Vagina (tissue), 2 donors: ENCODE measurements at regions not wholly inside any gene's neighbourhood (a gene's known extent, or its start where the extent isn't known, plus 50 kb on each side); places are given as distances from the start of the nearest gene placed in this dataset.

Experiments used
- POLR2A ChIP-seq, 2 donors: fragments of 450-650 bp; IDR thresholded peaks; one replicate each; pipeline ENCODE4 v1.6.1; 2017; ENCODE audit warnings: antibody characterized with exemption in 2 of 2, mild to moderate bottlenecking in 2 of 2, moderate library complexity in 2 of 2
- POLR2AphosphoS5 ChIP-seq, 2 donors: sonication (generic); formaldehyde crosslinking; IDR thresholded peaks; one replicate each; pipeline ENCODE4 v1.9.0; 2017; ENCODE audit warnings: antibody characterized with exemption in 2 of 2, mild to moderate bottlenecking in 2 of 2, low read depth in 1 of 2; ENCODE audit not compliant: insufficient read depth in 1 of 2

DNA sequence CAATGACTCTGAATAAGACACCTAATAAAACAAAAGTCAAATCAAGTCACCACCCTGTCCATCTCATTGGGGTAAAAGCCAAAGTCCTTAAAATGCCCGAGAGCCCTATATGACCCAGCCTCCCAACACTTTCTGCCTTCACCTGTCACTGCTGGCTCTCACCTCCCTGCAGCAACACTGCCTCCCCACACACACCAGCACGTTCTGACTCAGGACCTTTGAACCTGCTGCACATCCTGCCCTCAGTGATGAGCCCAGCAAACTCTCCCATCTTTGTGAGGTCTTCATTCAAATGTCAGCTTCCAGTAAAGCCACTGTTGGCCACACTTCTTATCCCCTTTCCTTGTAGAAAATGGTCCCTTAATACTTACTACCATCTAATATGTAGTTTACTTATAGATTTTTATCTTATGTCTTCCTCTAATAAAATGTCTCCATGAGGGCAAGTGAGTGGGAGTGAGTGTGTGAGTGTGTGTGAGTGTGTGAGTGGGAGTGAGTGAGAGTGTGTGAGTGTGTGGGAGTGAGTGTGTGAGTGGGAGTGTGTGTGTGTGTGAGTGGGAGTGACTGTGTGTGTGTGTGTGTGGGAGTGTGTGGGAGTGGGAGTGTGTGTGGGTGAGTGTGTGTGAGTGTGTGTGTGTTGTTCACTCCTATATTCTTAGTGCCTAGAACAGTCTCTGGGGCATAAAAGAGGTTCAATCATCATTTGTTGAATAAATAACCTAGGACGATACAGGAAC is 504.7 kb downstream of the EIPR1 start:
- no peak for TF ChIP-seq POLR2AphosphoS5 (IDR thresholded peaks at IDR 0.05; ENCODE audit: insufficient read depth in 1 of 2, low read depth in 1 of 2)
- TF ChIP-seq POLR2A (IDR thresholded peaks at IDR 0.05) = no peak
